NB4 (cell line): ENCODE measurements at regions not wholly inside any gene's neighbourhood (a gene's known extent, or its start where the extent isn't known, plus 50 kb on each side); places are given as distances from the start of the nearest gene placed in this dataset.

Experiments
- MYC ChIP-seq: IDR thresholded peaks from 2 replicates; pipeline ENCODE4 v1.6.1; 2011; ENCODE audit warnings: low read depth, low read length
- POLR2A ChIP-seq: IDR thresholded peaks from 2 replicates; pipeline ENCODE4 v1.6.1; 2011; ENCODE audit warnings: mild to moderate bottlenecking; ENCODE audit not compliant: insufficient read length; ENCODE audit errors: extremely low read depth
- TF ChIP-seq, protein P1 (sequence below): IDR thresholded peaks from one replicate; pipeline ENCODE4 v1.5.1; 2012; ENCODE audit warnings: low read depth, low read length
- TF ChIP-seq, protein P2 (sequence below): IDR thresholded peaks from 2 replicates; pipeline ENCODE4 v1.6.1; 2011; ENCODE audit warnings: low read depth, low read length

DNA sequence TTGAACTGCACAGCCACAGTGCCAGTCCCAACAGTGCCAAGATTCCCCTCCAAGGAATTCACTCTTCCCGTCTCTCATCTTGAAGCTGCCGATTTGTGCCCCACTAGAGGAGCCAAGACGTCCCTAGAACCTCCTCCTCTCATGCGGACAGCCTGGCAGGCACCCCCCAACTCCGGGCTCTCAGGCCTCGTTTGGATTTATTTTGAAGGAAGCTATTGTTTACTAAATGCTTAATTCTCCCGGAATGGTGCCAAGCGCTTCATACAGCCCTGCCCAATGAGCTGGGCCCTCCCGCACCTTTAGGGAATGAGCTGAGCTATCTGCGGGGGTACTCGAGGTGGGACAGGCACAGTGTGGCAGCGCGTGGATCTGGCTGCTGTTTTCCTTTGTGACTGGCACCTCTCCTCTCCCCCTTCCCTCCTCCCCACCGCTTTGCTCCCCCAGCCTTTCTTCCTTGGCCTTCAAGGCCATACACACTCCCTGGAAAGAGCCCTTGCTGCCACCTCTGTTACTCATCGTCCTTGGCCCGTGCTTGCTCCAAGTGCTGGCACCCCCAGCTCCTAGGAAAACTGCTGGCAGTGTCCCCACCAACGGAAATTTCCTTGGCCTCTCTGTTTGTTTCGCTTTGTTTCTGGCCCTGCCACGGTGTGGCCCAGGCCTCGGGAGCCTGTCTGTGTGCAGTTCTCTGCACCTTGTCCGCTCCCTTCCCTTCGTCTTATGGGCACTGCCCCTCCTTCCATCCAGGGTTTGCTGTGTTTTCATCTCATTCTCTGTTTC is 49.9 kb upstream of the CDR2 start:
- TF ChIP-seq, protein P1, sequence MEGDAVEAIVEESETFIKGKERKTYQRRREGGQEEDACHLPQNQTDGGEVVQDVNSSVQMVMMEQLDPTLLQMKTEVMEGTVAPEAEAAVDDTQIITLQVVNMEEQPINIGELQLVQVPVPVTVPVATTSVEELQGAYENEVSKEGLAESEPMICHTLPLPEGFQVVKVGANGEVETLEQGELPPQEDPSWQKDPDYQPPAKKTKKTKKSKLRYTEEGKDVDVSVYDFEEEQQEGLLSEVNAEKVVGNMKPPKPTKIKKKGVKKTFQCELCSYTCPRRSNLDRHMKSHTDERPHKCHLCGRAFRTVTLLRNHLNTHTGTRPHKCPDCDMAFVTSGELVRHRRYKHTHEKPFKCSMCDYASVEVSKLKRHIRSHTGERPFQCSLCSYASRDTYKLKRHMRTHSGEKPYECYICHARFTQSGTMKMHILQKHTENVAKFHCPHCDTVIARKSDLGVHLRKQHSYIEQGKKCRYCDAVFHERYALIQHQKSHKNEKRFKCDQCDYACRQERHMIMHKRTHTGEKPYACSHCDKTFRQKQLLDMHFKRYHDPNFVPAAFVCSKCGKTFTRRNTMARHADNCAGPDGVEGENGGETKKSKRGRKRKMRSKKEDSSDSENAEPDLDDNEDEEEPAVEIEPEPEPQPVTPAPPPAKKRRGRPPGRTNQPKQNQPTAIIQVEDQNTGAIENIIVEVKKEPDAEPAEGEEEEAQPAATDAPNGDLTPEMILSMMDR, result no peak
- TF ChIP-seq POLR2A (no peak), MYC (no peak)
- TF ChIP-seq, protein P2, sequence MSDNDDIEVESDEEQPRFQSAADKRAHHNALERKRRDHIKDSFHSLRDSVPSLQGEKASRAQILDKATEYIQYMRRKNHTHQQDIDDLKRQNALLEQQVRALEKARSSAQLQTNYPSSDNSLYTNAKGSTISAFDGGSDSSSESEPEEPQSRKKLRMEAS, result no peak
